ENCODE measurements at regions not wholly inside any gene's neighbourhood (a gene's known extent, or its start where the extent isn't known, plus 50 kb on each side); places are given as distances from the start of the nearest gene placed in this dataset.
"Not testable (repeated sequence)": the region's sequence is repeated elsewhere in the genome, so short reads cannot be mapped to it uniquely, and the experiment has no call there.

DNA sequence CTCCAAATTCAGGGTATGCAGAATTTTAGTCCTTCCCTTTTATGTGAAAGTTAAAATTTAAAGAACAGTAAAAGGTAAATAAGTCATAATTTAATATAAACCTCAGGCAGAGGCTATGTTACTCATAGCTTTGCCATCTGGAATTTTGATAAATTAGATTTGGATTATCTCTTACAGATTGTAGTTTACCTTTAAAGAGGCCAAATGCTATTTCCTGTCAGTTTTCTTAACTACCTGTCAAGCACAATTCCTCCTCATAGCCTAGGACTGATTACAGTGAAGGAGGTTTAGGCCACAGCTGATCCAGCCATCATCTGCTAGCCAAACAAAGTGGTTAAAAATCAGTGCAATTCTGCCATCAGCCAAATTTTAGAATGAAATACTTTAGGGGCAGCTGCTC is 128.1 kb downstream of the MFAP3L start:
- no peak for DNase-seq (ENCODE audit: low spot score)
- peak; percentile 37 for FAIRE-seq

DNA sequence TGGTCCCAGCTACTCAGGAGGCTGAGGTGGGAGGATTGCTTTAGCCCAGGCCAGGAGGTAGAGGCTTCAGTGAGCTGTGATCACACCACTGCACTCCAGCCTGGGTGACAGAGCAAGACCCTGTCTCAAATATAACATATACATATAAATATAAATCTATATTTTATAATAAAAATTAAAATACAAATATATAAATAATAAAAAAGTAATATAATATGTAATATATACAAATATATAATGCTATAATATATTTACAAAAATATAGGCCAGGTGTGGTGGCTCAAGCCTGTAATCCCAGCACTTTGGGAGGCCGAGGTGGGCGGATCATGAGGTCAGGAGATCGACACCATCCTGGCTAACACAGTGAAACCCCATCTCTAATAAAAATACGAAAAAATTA is 131.4 kb downstream of the MFAP3L start:
- not testable (repeated sequence) for FAIRE-seq; DNase-seq (ENCODE audit: low spot score)

DNA sequence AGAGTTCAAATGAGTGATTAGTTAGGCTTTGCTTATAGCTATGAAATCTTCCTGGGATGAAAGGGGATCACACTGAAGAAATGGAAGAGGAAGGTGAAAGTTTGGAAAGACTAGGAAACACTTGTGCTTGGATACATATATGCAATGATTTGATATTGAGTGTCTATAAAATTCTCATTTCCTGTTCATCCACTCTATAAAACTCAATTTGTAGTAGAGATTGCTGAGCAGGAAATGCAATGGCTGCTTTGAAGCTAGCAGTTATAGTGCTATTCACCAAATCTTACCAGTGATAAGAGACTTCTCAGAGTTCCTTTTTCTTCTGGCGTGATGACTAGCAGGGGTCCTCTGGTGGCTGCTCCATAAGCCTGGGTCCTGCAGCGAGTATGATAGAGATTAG is 128.1 kb upstream of the HPF1 start:
- FAIRE-seq (no peak), DNase-seq (ENCODE audit: low spot score) (no peak)

DNA sequence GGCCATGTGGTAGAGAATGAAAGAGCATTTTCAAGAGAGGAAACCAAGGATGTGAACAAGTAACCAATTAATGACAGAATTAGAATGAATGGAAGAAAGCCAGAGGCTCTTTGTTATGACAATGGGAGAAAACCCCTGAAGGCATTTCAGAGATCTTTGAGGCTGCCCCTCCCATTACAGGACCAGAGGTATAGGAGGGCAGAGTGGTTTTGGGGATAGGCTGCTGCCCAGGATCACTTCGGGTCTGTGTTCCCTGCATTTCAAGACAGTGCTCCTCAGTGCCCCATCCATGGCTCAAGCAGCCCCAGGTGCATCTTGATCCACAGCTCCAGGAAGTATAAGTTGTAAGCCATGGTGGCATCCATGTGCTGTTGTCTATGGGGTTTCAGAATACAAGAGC is 124.0 kb upstream of the HPF1 start:
- DNase-seq (ENCODE audit: low spot score) (no peak), FAIRE-seq (no peak)

DNA sequence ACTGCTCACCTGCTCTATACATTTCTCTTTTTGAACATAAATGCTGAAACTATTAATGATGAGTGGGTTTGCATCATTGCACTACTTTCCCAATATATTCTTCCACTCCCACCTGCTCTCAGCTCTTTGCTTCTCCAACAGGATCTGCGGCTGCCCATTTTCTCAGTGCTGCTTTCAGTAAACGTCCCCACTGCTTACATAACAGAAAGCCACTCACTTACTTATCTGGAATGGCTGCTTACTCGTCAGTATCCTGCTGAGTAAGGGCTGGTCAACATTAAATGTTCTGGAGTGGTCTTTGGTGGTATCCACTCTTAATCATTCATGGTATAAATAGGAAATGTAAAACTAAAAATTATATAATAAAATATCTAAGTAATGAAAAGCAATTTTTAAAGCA is 112.8 kb upstream of the HPF1 start:
- FAIRE-seq, result no peak
- DNase-seq (ENCODE audit: low spot score), result no peak

DNA sequence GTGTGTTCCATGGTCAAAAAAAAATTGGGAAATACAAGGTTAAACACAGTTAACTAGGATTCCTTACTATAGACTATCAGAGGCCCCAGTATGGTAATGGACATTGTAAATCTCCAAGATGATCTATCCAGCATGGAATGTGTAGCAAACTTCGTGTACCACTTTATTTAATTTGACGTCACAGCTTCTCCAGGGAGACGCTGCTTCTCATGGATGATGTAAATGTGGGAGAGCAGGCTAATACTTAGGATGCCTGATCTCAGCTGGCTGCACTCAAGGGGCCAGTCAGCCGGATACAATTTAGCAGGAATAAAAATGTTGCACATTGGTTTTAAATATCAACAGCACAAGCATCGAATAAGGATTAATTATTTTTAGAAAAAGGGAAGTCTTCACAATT is 111.7 kb upstream of the HPF1 start:
- no peak for FAIRE-seq

DNA sequence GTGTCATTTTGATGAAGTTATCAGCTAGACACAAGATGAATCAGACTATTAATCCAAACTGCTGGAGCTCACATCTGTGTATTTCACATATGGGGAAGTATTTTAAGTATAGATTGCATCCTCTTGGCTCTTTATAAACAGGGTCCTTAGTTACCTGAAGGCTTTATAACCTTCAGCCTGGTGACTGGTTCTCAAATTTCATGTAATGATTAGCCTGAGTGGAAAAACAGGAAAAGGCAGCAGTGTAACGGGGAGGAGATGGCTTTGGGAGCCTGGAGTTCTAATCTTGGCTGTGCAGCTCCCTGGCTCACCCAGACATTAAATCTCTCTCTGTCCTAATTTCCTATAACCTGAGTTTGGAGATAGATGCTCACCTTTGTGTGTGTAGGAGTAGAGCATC is 103.8 kb upstream of the HPF1 start:
- DNase-seq (ENCODE audit: low spot score) (no peak), FAIRE-seq (no peak)

More for the DNA sequence above, 111.7 kb upstream of the HPF1 start:
- DNase-seq (ENCODE audit: low spot score), result peak; percentile 6

DNA sequence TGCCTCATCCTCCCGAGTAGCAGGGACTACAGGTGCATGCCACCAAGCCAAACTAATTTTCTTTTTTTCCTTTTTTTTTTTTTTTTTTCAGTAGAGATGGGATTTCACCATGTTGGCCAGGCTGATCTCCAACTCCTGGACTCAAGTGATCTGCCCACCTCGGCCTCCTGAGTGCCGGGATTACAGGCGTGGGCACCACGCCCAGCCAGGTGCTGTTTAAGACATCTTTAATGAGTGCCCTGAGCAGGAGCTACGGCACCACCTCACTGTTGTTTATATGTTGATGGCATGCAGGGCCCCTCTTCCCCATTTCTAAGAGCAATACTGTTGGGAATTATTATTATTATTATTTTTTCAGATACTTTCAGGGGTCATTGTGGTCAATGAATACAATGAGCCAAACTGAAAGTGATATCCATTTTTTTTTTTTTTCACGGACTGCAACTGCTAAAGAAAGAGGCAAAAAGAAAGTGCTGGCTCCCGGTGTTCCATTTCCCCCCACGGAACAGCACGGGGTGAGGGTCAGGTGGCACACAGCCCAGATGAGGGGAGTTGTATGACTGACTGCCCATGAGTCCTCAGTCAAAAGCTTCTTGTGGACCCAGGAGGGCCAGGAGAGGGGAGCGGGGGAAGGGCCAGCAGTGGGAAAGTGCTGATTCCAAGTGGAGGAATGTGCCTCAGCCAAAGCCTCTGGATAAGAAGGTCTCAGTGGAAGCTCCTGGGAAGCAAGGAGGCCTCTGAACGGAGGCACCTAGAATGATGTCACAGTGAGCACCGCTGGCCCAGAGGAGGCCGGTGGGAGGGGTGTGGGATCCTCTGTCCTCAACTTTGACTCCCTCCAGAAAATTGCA is 101.8 kb upstream of the HPF1 start:
- no peak for FAIRE-seq

DNA sequence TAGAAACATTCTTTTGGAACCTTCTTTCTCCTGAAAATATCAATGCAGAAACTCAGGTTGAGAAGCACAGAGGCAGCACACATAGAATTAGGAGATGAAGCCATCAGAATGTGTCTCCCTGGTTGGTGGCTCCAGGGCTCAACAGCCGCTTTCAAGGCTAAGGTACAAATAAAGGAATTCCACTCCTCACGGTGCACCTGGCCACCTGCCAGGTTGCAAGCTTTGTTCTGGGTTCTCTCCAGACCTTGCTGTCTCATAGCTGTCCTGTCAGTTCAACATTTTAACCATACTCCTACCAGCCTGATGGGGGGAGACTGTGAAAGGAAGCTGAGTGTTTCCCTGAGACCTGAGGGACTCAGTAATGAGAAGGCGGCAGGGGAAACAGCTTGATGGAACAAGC is 96.3 kb upstream of the HPF1 start:
- FAIRE-seq, result no peak
- peak; percentile 28 for DNase-seq (ENCODE audit: low spot score)

More for the DNA sequence above, 101.8 kb upstream of the HPF1 start:
- no peak for DNase-seq (ENCODE audit: low spot score)

DNA sequence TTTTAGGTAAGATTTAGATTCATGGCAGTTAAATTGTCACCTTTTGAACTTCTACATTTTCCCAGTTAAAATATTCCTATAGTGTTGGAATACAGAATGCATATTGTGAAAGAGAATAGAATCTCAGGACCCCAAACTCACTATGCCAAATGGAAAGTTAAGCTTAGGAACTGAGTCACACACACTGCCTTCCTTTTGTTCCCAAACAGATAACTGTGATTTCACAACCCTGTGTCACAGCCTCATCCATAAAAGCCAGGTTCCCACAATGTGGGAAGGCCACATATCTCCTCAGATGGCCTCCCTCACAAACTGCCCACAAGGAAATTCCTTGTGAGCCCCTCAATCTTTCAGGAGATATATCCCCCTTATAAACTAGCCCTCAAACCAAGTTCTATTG is 94.7 kb upstream of the HPF1 start:
- FAIRE-seq (no peak), DNase-seq (ENCODE audit: low spot score) (no peak)

DNA sequence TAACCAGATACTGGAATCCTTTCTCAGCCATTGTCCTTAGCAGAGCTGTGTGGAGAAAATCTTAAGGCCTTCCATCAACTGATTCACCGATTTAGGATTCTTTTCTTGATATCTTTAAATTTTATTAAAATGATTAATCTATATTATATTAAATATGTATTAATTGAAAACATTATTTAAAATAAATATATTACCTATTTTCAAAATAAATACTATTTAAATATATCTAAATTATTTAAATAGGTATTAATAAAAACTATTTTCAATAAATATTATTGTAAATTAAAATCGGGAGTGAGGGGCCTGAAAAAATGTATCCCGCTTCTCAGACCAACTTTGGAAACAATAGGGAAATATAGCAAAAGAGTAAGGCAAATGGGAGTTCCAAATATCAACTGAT is 94.0 kb upstream of the HPF1 start:
- FAIRE-seq (no peak), DNase-seq (ENCODE audit: low spot score) (no peak)

DNA sequence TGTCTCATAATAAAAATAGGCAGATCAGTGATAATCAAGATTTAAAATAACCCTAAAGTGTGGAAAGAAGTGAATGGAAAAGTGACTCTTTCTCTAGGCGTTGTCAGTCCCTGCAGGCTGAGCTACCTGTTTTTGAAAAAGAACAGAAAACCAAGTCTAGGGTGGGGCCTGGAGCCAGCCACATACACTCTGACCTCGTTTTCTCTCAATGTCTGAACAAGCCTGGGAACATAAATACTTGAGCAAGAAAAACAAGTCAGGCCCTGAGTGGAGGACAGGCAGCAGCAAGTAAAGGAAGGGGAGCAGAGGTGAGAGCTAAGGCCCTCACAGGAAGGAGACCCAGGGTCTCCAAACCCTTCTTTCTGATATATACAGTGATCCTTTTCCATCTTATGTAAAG is 91.7 kb upstream of the HPF1 start:
- no peak for DNase-seq (ENCODE audit: low spot score)
- FAIRE-seq, result no peak

DNA sequence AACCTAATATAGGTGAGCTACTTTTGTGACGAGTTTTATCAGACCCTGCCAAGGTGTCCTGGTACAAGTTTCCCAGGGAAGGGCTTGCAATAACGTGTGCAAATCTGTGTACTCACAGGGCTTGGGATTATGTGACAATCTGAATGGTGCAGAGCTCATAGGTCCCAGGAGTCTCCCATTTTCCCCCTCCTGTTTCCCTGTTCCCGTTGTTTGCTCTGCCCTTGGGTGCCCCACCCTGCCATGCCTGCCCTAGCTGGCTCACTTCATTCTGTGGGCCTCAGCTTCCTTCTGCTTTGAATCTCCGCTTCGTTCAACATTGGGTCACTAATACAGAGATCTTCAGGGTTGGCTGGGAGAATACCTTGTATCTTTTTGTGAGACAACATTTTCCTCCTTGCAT is 90.3 kb upstream of the HPF1 start:
- FAIRE-seq, result no peak

DNA sequence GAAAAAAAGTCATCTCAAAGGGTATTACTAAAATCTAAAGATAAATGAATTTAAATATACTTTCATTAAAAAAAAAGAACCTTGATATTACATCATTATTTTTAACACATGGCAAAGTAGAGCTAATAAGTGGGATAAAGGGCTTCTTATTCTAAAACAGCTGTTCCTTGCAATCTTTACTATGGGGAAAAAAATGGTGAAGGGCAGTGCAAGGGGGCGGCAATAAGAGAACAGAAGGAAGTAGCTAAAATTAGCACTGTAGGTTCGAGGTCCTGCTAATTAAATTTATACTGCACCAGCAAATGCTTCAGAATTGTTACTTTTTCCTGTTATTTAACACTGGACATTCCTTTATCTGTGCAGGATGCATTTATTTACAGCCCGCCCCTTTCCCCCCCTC is 89.4 kb upstream of the HPF1 start:
- DNase-seq (ENCODE audit: low spot score) (no peak), FAIRE-seq (no peak)

More for the DNA sequence above, 90.3 kb upstream of the HPF1 start:
- DNase-seq (ENCODE audit: low spot score), result no peak

DNA sequence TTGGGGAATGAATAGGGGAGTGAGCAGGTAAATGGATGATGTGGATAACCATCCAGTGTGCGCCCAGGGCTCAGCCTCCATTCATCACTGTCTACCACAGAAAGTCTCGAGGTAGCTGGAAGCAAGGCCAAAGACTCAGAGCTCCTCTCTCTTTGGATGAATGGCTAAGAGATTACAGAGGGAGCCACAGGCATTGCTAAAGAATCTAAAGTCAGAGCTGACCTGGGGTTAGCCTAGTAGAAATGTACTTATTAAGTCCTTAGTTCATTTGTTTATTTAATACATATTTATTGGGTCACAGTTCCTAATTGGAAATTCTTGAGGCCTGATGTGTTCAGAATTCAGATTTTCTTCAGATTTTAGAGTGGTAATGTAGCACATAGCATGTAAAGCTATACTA is 88.7 kb upstream of the HPF1 start:
- FAIRE-seq (no peak), DNase-seq (ENCODE audit: low spot score) (no peak)

DNA sequence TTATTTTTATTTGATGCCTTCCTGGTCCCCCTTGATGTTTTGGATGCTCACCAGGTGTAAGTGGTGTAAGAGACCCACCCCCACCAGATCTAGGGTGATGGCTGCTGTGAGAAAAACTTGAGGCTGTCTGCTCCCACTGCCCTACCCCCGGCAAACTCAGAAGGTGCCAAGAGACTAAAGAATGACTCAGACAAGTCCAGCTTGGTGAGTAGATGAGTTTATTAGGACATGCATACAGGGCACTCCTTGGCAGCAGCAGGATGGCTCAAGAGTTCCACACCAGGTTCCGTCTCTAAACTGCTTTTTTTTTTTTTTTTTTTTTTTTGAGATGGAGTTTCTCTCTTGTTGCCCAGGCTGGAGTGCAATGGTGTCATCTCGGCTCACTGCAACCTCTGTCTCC is 84.0 kb upstream of the HPF1 start:
- FAIRE-seq (no peak), DNase-seq (ENCODE audit: low spot score) (no peak)

DNA sequence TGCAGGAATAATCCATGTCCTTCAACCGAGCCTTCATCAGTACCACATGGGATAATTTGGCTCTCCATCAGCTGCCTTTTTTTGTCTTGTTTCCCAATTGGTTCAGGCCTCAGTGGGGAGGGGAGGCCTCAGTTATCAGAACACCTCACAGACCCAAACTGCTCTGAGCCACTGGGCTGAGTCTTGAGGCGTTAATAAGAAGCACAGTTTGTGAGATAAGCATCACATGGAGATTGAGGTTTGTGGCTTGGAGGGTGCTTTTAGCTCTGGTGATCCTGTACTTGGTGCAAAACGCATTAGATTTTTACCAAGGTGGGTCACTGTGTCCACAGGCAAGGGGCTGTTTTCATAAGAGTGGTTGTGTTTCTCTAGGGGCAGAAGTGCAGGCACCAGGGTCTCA is 82.8 kb upstream of the HPF1 start:
- FAIRE-seq, result no peak

DNA sequence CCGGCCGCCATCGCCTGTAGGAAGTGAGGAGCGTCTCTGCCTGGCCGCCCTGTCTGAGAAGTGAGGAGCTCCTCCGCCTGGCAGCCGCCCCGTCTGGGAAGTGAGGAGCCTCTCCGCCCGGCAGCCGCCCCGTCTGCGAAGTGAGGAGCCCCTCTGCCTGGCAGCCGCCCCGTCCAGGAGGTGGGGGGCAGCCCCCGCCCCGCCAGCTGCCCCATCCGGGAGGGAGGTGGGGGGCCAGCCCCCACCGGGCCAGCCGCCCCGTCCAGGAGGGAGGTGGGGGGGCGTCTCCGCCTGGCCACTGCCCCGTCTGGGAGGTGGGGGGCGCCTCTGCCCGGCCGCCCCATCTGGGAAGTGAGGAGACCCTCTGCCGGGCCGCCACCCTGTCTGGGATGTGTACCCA is 70.6 kb upstream of the HPF1 start:
- FAIRE-seq; DNase-seq (ENCODE audit: low spot score): not testable (repeated sequence)

More for the DNA sequence above, 82.8 kb upstream of the HPF1 start:
- DNase-seq (ENCODE audit: low spot score), result no peak

DNA sequence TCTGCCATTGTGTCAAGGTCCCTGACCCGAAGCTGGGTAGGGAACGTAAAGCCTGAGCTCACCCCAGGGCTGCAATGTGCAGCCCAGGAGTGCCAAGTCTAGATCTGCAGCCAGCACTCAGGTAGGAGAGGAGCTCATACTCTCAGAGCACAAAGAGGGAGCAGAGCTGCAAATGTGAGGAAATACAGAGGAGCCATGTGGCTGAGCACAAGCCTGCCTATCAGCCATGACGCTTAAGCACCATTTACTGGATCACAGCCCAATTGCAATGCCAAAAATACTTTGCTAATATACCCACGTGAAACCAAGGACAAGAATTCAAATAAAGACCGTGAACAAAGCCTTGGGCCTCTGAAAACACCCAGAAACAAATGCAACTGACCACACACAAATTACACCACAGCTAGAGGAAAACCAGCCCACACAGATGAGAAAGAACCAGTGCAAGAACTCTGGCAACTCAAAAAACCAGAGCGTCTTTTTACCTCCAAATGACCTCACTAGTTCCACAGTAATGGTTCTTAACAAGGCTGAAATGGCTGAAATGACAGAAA is 69.0 kb upstream of the HPF1 start:
- DNase-seq (ENCODE audit: low spot score) (no peak), FAIRE-seq (no peak)

DNA sequence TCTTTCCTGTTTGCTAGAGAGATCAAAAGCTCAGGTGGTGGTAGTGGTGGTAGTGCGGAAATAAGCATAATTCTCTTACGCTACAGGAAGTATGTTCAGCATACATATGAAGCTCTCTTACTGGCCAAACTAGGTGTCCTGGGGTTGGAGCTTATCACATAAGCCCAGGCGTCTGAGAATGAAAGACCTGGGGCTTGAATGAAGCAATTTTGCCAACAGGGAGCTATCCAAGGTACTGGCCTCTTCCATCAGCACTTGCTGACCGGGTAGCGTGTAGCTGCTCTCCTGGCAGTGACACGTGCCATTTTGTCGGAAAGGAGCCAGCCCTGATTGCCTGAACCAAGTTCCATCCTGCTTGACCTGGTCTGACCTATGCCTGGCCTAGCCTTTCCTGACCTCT is 65.9 kb upstream of the HPF1 start:
- DNase-seq (ENCODE audit: low spot score), result peak; percentile 65
- FAIRE-seq, result no peak

DNA sequence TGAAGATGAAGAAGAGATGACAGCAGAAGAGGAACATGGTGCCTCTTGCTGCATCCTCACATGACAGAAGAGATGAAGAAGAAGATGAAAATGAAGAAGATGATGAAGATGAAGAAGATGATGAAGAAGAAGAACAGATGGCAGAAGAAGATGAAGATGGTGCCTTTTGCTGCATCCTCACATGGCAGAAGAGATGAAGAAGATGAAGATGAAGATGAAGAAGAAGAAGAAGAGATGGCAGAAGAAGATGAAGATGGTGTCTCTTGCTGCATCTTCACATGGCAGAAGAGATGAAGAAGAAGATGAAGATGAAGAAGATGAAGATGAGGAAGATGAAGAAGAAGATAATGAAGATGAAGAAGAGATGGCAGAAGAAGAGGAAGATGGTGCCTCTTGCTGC is 63.7 kb upstream of the HPF1 start:
- FAIRE-seq (no peak), DNase-seq (ENCODE audit: low spot score) (no peak)

DNA sequence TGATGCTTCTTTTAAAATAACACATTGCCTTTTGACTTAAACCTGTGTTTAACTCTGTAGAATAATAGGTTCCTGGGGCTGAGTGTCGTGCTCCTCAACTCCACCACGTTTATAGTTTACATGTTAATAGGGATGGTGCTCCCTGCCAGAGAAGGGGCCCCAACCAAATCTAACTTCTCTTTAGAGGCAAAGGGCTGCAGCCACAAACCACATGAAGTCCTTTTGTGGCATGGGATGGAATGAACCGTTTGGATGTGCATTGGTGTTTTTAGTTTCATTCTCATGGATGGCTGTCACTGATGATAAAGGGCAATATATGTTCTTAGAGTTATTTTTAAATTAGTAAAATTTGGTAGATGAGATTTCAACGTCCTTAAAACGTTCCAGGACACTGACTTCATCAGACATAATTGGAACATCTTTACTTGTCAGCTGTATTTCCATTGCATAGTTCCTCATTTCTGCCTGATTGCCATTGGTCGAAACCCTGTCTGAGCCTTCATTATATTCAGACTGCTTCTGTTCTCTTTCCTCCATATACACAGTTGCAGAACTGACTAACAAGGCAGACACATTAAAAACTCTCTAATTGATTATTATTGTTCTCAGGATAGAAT is 60.4 kb upstream of the HPF1 start:
- FAIRE-seq (no peak), DNase-seq (ENCODE audit: low spot score) (no peak)

DNA sequence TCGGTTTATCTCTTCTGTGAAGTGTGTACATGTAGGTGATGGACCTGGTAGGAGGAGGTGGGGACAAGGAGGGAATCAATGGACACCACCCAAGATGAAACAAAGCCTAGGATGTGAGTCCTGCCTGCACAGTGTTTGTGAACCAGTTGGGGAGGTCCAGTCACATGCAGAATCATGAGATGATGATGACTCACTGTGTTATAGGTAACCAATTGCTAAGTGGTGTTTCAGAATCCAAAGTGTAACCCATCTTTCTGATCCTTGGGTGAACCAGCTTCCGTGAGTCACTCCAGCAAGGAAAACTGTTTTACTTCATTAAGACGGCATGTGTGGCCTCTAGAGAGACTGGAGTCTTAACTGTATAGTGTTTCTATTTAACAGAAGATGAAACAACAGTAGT is 57.9 kb upstream of the HPF1 start:
- FAIRE-seq (no peak), DNase-seq (ENCODE audit: low spot score) (peak; percentile 18)
